MM.1S (cell line): ENCODE measurements at regions not wholly inside any gene's neighbourhood (a gene's known extent, or its start where the extent isn't known, plus 50 kb on each side); places are given as distances from the start of the nearest gene placed in this dataset.

Experiments used
- EZH2phosphoT487 ChIP-seq: fragments of 300-600 bp; sonication (generic); IDR thresholded peaks from 2 replicates; pipeline ENCODE4 v1.6.1; 2018; ENCODE audit warnings: antibody characterized with exemption, low read length
- TF ChIP-seq, protein P1 (sequence below): fragments of 300-600 bp; sonication (generic); IDR thresholded peaks from 2 replicates; pipeline ENCODE4 v1.5.1; 2016; ENCODE audit warnings: antibody characterized with exemption, low read length, mixed read lengths

DNA sequence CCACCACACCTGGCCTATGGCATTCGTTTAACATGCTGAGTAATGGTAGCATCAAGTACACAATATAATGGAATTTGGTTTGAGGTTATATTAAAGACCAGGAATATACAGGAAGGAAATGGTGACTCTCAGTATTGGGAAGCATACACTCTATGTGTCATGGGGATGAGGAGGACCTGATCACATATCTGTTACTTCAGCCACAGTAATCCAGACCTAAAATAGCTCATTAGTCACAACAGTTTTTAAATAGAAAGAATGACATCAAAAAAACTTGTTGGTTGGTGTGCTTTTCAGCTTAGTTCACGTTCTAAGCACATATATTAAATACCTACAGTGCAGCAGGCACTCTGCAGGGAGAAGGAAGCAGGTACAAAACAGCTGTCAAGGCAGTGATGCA, 52.5 kb upstream of the ATP2C1 start:
- TF ChIP-seq, protein P1, sequence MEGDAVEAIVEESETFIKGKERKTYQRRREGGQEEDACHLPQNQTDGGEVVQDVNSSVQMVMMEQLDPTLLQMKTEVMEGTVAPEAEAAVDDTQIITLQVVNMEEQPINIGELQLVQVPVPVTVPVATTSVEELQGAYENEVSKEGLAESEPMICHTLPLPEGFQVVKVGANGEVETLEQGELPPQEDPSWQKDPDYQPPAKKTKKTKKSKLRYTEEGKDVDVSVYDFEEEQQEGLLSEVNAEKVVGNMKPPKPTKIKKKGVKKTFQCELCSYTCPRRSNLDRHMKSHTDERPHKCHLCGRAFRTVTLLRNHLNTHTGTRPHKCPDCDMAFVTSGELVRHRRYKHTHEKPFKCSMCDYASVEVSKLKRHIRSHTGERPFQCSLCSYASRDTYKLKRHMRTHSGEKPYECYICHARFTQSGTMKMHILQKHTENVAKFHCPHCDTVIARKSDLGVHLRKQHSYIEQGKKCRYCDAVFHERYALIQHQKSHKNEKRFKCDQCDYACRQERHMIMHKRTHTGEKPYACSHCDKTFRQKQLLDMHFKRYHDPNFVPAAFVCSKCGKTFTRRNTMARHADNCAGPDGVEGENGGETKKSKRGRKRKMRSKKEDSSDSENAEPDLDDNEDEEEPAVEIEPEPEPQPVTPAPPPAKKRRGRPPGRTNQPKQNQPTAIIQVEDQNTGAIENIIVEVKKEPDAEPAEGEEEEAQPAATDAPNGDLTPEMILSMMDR = no peak
- TF ChIP-seq EZH2phosphoT487 = no peak
